K562 (cell line): ENCODE measurements at regions not wholly inside any gene's neighbourhood (a gene's known extent, or its start where the extent isn't known, plus 50 kb on each side); places are given as distances from the start of the nearest gene placed in this dataset.

ENCODE experiments used
- ATAC-seq: fragments of 200-7000 bp; cut with Tn5 transposase; 3 replicates; pipeline ENCODE4 v1.9.1; 2020; ENCODE audit warnings: moderate library complexity
- BruUV-seq: library from RNA; stranded (reverse); fragments of 400-500 nt; replicated peaks from 2 replicates; lab custom pipeline; 2021; lab: Mats Ljungman, UMichigan
- CTCF ChIA-PET: fragments of 300-600 bp; formaldehyde crosslinking; extraction: SDS; loops from one replicate; lab custom pipeline; 2021; ENCODE audit warnings: low intra/inter-chr PET ratio; lab: Yijun Ruan, JAX
- POLR2A ChIA-PET: fragments of 300-600, 350-650 bp; sonication (Branson Sonifier 250); formaldehyde crosslinking; extraction: SDS; loops from one replicate; lab custom pipeline; 2021; ENCODE audit warnings: antibody characterized with exemption, inconsistent platforms; lab: Yijun Ruan, JAX
- DNase-seq, 4 experiments: peaks; one replicate each; pipeline versions ENCODE4 v3.0.0 to v3.0.0-alpha.2; 2011 to 2018; ENCODE audit warnings: low spot score in 3 of 4, mixed read lengths in 3 of 4; ENCODE audit errors: extremely low read depth in 1 of 4
- FAIRE-seq: peaks from 2 replicates; lab custom pipeline; 2011; peaks lifted over from hg19 to GRCh38; lab: Jason Lieb, UNC
- H2AFZ ChIP-seq: 2 replicates; pipeline ENCODE4 v1.6.0; 2011; ENCODE audit warnings: low read depth, low read length, control low read depth, inconsistent platforms
- H3K27ac ChIP-seq: fragments of 200-600 bp; 3 replicates; pipeline ENCODE4 v1.8.0; 2011; ENCODE audit warnings: low read depth, mild to moderate bottlenecking, control low read depth, inconsistent platforms, low read length, moderate library complexity, mixed read lengths; ENCODE audit errors: extremely low read depth
- H3K27me3 ChIP-seq, 2 experiments: fragments of 300-600 bp in 1 of 2; 2 replicates in 1 of 2; 3 replicates in 1 of 2; pipeline versions ENCODE4 v1.6.0 to v1.8.0; 2011; ENCODE audit warnings: inconsistent platforms in 2 of 2, low read length in 2 of 2, mild to moderate bottlenecking in 1 of 2, mixed read lengths in 1 of 2, moderate library complexity in 1 of 2; ENCODE audit not compliant: control insufficient read depth in 2 of 2, insufficient read depth in 2 of 2
- H3K36me3 ChIP-seq: fragments of 300-600 bp; 3 replicates; pipeline ENCODE4 v1.8.0; 2011; ENCODE audit warnings: mild to moderate bottlenecking, low read length, inconsistent platforms; ENCODE audit not compliant: control insufficient read depth, insufficient read depth
- H3K4me1 ChIP-seq, 2 experiments: fragments of 200-600 bp in 1 of 2; replicated peaks in 1 of 2; 2 replicates in 1 of 2; 3 replicates in 1 of 2; pipeline versions ENCODE4 v1.5.1 to v1.8.0; 2011; ENCODE audit warnings: inconsistent platforms in 2 of 2, low read length in 2 of 2, mild to moderate bottlenecking in 1 of 2, mixed read lengths in 1 of 2, moderate library complexity in 1 of 2; ENCODE audit not compliant: control insufficient read depth in 2 of 2, insufficient read depth in 2 of 2
- H3K4me2 ChIP-seq: 2 replicates; pipeline ENCODE4 v1.6.1; 2011; ENCODE audit warnings: low read length, control low read depth, inconsistent platforms, mixed read lengths; ENCODE audit not compliant: insufficient read depth
- H3K4me3 ChIP-seq: fragments of 200-600 bp; sonication (generic), shearing (Covaris generic); 2 replicates; pipeline ENCODE4 v1.5.1; 2016; ENCODE audit warnings: control low read depth, inconsistent platforms
- H3K79me2 ChIP-seq: fragments of 200-600 bp; 3 replicates; pipeline ENCODE4 v1.8.0; 2011; ENCODE audit warnings: low read length, inconsistent platforms; ENCODE audit not compliant: control insufficient read depth, insufficient read depth
- H3K9ac ChIP-seq, 2 experiments: 2 replicates each; pipeline versions ENCODE4 v1.6.0 to v1.6.1; 2011; ENCODE audit warnings: low read depth in 2 of 2, low read length in 2 of 2, control low read depth in 1 of 2, inconsistent platforms in 1 of 2, mild to moderate bottlenecking in 1 of 2, mixed read lengths in 1 of 2; ENCODE audit not compliant: insufficient read depth in 1 of 2
- H3K9me1 ChIP-seq: one replicate; pipeline ENCODE4 v1.6.0; 2011; ENCODE audit warnings: inconsistent platforms, mild to moderate bottlenecking, low read length, moderate library complexity; ENCODE audit not compliant: control insufficient read depth, insufficient read depth
- H3K9me3 ChIP-seq: replicated peaks from 2 replicates; pipeline ENCODE4 v1.5.1; 2011; ENCODE audit warnings: low read depth, low read length, inconsistent platforms; ENCODE audit not compliant: control insufficient read depth, insufficient read depth
- H4K20me1 ChIP-seq: replicated peaks from 2 replicates; pipeline ENCODE4 v1.6.1; 2011; ENCODE audit warnings: low read length, inconsistent platforms, mixed read lengths; ENCODE audit not compliant: control insufficient read depth, insufficient read depth
- E2F6 ChIP-seq, 2 experiments: IDR thresholded peaks; 2 replicates each; pipeline ENCODE4 v1.6.1; 2011; ENCODE audit warnings: borderline replicate concordance in 1 of 2, control low read depth in 1 of 2, low read depth in 1 of 2, low read length in 1 of 2, mild to moderate bottlenecking in 1 of 2, mixed read lengths in 1 of 2, moderate library complexity in 1 of 2; ENCODE audit not compliant: insufficient read depth in 1 of 2, insufficient read length in 1 of 2, poor library complexity in 1 of 2, severe bottlenecking in 1 of 2; ENCODE audit errors: extremely low read depth in 1 of 2
- PRPF4 ChIP-seq: fragments of 200-400 bp; formaldehyde crosslinking; IDR thresholded peaks from one replicate; pipeline ENCODE4 v1.6.1; 2017; ENCODE audit warnings: low read length, low read depth, mild to moderate bottlenecking; ENCODE audit not compliant: insufficient read depth, poor library complexity, severe bottlenecking
- SRSF1 ChIP-seq: fragments of 200-400 bp; formaldehyde crosslinking; IDR thresholded peaks from 2 replicates; pipeline ENCODE4 v1.6.1; 2017; ENCODE audit warnings: mild to moderate bottlenecking, low read depth, low read length, moderate library complexity
- ZNF274 ChIP-seq: IDR thresholded peaks from 2 replicates; pipeline ENCODE4 v1.6.1; 2011; ENCODE audit warnings: low read depth, mild to moderate bottlenecking, low read length, moderate library complexity, borderline replicate concordance
- ZNF318 ChIP-seq, 2 experiments: fragments of 450-650 bp; IDR thresholded peaks; 2 replicates each; pipeline ENCODE4 v1.6.1; 2016; ENCODE audit warnings: mild to moderate bottlenecking in 2 of 2, borderline replicate concordance in 1 of 2, low read depth in 1 of 2, moderate library complexity in 1 of 2
- ZNF589 ChIP-seq: fragments of 200-800 bp; sonication (Bioruptor generic); IDR thresholded peaks from 2 replicates; pipeline ENCODE4 v1.6.1; 2016; ENCODE audit warnings: low read depth, missing genetic modification characterization, missing compliant biosample characterization
- WGBS: fragments of 100-300 bp; shearing (Covaris generic); methylation state at CpG from one replicate; pipeline ENCODE4 v1.1.6; 2016; ENCODE audit warnings: low coverage, mixed read lengths; ENCODE audit not compliant: insufficient coverage; ENCODE audit errors: missing lambda C conversion rate; 5-methylcytosine and 5-hydroxymethylcytosine counted together
- in situ Hi-C: fragments of 300-500 bp; cut with MboI; formaldehyde crosslinking; loops from 4 replicates; pipeline ENCODE4 v1.15.0; 2018; ENCODE audit warnings: inconsistent platforms, mixed read lengths
- intact Hi-C: fragments of 100-400 bp; cut with micrococcal nuclease; formaldehyde crosslinking; loops from 2 replicates; pipeline ENCODE4 v1.14.2; 2022
- TF ChIP-seq, protein P1 (sequence below): fragments of 250-450 bp; sonication (Bioruptor Pico); IDR thresholded peaks from 2 replicates; pipeline ENCODE4 v1.8.0; 2022; ENCODE audit warnings: inconsistent platforms
- TF ChIP-seq, protein P2 (sequence below), 3 experiments: IDR thresholded peaks in 2 of 3; conservative IDR thresholded peaks in 1 of 3; 2 replicates each; pipeline ENCODE4 v1.5.1; 2011 to 2012; ENCODE audit warnings: low read length in 3 of 3, mild to moderate bottlenecking in 3 of 3, control low read depth in 2 of 3, improper control_type of control experiment in 1 of 3, inconsistent platforms in 1 of 3, low read depth in 1 of 3, mixed read lengths in 1 of 3, moderate library complexity in 1 of 3; ENCODE audit not compliant: insufficient read depth in 2 of 3

- Histone ChIP-seq H3K4me3 (no peak overlapping the region), H3K9me3 (no peaks in the 10 kb centered on the region), H3K27me3 (no peaks in the 10 kb centered on the region), H3K27ac (no peak overlapping the region), H3K9ac (no peak overlapping the region), H2AFZ (no peak overlapping the region), H3K4me1 (no peaks in the 10 kb centered on the region), H3K79me2 (no peaks in the 10 kb centered on the region), H4K20me1 (no peaks in the 10 kb centered on the region), H3K36me3 (no peaks in the 10 kb centered on the region), H3K4me2 (no peak overlapping the region), H3K9me1 (no peaks in the 10 kb centered on the region)
- no peak for FAIRE-seq
- in situ Hi-C loops (loop anchor here (5.0 kb wide), 1 partner anchor 730 kb away; no protein-coding TSS in a partner anchor), intact Hi-C loops (no loop called here)
- ChIA-PET CTCF (no interaction called here), POLR2A (no interaction called here)
- no peak for DNase-seq
- 18% methylated on average over 1 of the region's 1 CpG for WGBS
- ATAC-seq, result no peak
- BruUV-seq, result no TSS peak
- TF ChIP-seq ZNF274 (no peak), PRPF4 (no peak), E2F6 (IDR thresholded peaks at IDR 0.05; ENCODE audit: borderline replicate concordance in 1 of 2, extremely low read depth in 1 of 2, insufficient read depth in 1 of 2, insufficient read length in 1 of 2, low read depth in 1 of 2, low read length in 1 of 2, poor library complexity in 1 of 2, severe bottlenecking in 1 of 2) (no peak), ZNF589 (CRISPR knock-in tag) (no peak), SRSF1 (no peak), ZNF318 (IDR thresholded peaks at IDR 0.05; ENCODE audit: borderline replicate concordance in 1 of 2, low read depth in 1 of 2) (no peak)
- TF ChIP-seq, protein P1, sequence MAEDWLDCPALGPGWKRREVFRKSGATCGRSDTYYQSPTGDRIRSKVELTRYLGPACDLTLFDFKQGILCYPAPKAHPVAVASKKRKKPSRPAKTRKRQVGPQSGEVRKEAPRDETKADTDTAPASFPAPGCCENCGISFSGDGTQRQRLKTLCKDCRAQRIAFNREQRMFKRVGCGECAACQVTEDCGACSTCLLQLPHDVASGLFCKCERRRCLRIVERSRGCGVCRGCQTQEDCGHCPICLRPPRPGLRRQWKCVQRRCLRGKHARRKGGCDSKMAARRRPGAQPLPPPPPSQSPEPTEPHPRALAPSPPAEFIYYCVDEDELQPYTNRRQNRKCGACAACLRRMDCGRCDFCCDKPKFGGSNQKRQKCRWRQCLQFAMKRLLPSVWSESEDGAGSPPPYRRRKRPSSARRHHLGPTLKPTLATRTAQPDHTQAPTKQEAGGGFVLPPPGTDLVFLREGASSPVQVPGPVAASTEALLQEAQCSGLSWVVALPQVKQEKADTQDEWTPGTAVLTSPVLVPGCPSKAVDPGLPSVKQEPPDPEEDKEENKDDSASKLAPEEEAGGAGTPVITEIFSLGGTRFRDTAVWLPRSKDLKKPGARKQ (CRISPR knock-in tag), result no peak
- TF ChIP-seq, protein P2, sequence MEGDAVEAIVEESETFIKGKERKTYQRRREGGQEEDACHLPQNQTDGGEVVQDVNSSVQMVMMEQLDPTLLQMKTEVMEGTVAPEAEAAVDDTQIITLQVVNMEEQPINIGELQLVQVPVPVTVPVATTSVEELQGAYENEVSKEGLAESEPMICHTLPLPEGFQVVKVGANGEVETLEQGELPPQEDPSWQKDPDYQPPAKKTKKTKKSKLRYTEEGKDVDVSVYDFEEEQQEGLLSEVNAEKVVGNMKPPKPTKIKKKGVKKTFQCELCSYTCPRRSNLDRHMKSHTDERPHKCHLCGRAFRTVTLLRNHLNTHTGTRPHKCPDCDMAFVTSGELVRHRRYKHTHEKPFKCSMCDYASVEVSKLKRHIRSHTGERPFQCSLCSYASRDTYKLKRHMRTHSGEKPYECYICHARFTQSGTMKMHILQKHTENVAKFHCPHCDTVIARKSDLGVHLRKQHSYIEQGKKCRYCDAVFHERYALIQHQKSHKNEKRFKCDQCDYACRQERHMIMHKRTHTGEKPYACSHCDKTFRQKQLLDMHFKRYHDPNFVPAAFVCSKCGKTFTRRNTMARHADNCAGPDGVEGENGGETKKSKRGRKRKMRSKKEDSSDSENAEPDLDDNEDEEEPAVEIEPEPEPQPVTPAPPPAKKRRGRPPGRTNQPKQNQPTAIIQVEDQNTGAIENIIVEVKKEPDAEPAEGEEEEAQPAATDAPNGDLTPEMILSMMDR (IDR thresholded peaks at IDR 0.05 in 2 of 3, conservative IDR thresholded peaks at IDR 0.05 in 1 of 3; ENCODE audit: insufficient read depth in 2 of 3, low read depth in 1 of 3, low read length in 3 of 3), result no peak
Observed at GRCh38 chr1:187067160-187067559, 238.4 kb downstream of the PLA2G4A start.
